Rectal smooth muscle tissue (tissue), 1 donor: ENCODE measurements at regions not wholly inside any gene's neighbourhood (a gene's known extent, or its start where the extent isn't known, plus 50 kb on each side); places are given as distances from the start of the nearest gene placed in this dataset.

Source experiments
- H3K27ac ChIP-seq: one replicate; pipeline ENCODE4 v1.7.0; 2013; ENCODE audit warnings: low read depth, low read length, inconsistent platforms
- H3K27me3 ChIP-seq: one replicate; pipeline ENCODE4 v1.7.0; 2013; ENCODE audit warnings: low read length; ENCODE audit not compliant: control insufficient read depth, insufficient read depth
- H3K36me3 ChIP-seq: one replicate; pipeline ENCODE4 v1.7.0; 2013; ENCODE audit warnings: low read length; ENCODE audit not compliant: control insufficient read depth, insufficient read depth
- H3K4me1 ChIP-seq: one replicate; pipeline ENCODE4 v1.7.0; 2013; ENCODE audit warnings: low read length; ENCODE audit not compliant: control insufficient read depth, insufficient read depth
- H3K4me3 ChIP-seq: one replicate; pipeline ENCODE4 v1.7.0; 2013; ENCODE audit warnings: low read length
- H3K9ac ChIP-seq: one replicate; pipeline ENCODE4 v1.7.0; 2013; ENCODE audit warnings: low read length

DNA sequence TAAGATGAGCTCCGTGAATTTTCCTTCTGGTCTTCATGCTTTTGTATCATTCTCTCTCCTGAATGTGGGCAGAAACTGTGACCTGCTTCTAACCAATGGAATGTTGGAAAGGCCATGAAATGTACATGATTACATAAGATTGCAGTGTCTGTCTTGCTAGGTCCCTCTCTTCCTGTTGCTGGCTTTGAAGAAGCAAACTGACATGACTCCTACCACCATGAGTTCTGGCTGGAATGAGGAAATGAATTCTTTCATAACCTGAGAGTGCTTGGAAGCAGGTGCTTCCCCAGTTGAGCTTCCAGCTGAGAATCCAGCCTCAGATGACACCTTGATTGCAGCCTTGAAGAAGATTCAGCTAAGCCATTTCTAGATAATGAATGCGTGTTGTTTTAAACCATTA, 275.0 kb upstream of the MIR17HG start:
- Histone ChIP-seq H3K4me1 (no peaks in the 10 kb centered on the region), H3K36me3 (no peaks in the 10 kb centered on the region), H3K9ac (no peak overlapping the region), H3K27me3 (no peaks in the 10 kb centered on the region), H3K27ac (no peak overlapping the region), H3K4me3 (no peak overlapping the region)

GRCh38 chr13:91074091-91074490, 273.4 kb upstream of the MIR17HG start:
- Histone ChIP-seq H3K36me3 (no peaks in the 10 kb centered on the region), H3K27ac (no peak overlapping the region), H3K27me3 (no peaks in the 10 kb centered on the region), H3K9ac (no peak overlapping the region), H3K4me3 (no peak overlapping the region), H3K4me1 (no peaks in the 10 kb centered on the region)

DNA sequence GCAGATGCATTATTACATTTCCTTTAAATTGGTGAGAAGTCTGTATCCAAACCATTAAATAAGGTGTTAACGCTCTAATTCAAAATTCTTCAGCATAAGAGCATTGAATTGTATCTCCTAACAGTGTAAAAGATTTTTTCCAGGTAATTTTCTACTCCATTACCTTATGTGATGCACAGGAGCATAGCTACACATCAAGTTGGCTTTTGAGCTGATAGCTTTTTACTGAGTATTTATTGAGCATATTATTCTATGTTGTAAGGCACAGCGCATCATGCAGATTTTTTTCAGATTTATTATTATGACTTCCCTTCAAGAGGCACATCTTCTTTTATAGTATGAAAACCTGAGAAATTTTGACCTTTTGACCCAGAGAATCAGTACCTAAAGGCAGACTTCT, 270.7 kb upstream of the MIR17HG start:
- no peak overlapping the region for H3K4me3 ChIP-seq
- H3K4me1 ChIP-seq = no peaks in the 10 kb centered on the region
- H3K9ac ChIP-seq = no peak overlapping the region
- no peaks in the 10 kb centered on the region for H3K27me3 ChIP-seq
- no peak overlapping the region for H3K27ac ChIP-seq
- H3K36me3 ChIP-seq = no peaks in the 10 kb centered on the region

DNA sequence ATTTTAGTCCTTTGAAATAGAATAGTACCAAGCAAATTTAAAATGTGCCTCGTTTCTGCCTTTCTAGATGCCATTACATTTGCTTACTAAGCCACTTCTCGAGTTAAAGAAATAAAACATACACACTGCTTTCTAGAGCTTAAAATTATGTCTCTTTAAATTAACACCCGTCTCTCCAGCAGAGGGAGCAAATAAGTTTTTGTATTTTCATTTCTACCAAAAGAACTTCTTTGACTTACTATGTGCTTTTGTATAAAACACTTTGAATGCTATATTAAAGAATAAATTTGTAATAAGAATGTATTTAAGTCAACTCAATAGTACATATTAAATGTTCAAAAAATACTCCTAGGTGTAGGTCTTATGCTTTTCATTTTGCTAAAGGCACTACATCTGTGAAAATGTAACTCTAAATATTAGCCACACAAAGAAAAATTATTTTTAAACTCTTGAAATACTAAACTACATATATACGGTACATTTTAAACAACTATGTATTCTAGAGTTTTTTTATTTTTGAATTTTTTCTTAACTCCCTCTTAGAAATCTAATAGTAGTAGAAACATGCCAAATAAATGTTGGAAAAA, 269.3 kb upstream of the MIR17HG start:
- no peaks in the 10 kb centered on the region for H3K36me3 ChIP-seq
- H3K4me1 ChIP-seq = no peaks in the 10 kb centered on the region
- no peaks in the 10 kb centered on the region for H3K27me3 ChIP-seq
- H3K27ac ChIP-seq = no peak overlapping the region
- no peak overlapping the region for H3K4me3 ChIP-seq
- no peak overlapping the region for H3K9ac ChIP-seq

DNA sequence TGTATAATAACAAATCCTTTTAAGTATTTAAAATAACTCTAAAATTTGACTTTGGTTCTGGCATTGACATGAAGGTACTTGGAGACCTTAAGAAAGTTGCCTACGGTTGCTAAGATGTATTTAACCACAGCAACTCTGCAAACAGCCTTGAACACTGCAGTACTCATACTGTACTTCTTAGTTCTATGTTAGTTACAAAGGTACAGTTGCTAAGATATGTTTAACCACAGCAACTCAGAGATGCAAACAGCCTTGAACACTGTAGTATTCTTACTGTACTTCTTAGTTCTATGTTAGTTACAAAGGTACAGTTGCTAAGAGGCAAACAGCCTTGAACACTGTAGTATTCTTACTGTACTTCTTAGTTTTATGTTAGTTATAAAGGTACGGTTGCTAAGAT, 268.3 kb upstream of the MIR17HG start:
- Histone ChIP-seq H3K27ac (no peak overlapping the region), H3K9ac (no peak overlapping the region), H3K36me3 (no peaks in the 10 kb centered on the region), H3K27me3 (no peaks in the 10 kb centered on the region), H3K4me3 (no peak overlapping the region), H3K4me1 (no peaks in the 10 kb centered on the region)

DNA sequence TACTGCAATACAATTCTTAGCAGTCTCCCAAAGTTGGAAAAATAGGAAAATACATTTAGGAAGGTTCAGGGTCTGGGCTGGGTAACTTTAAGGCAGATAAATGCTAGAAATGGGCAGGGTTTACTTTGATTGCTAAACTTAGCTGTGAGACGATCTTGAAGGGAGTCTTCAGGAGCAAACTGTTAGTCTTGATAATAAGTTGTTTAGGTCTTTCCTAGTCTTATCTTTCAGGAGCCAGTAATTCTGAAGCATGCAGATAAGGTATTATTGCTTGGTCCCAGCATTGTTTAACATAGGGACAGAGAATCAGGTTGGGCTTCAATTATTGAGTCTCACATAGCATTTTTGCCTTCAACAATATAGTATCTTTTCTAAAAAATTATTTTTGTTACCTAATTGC, 262.4 kb upstream of the MIR17HG start:
- Histone ChIP-seq H3K36me3 (no peaks in the 10 kb centered on the region), H3K9ac (no peak overlapping the region), H3K4me3 (no peak overlapping the region), H3K4me1 (no peaks in the 10 kb centered on the region), H3K27ac (no peak overlapping the region), H3K27me3 (no peaks in the 10 kb centered on the region)

GRCh38 chr13:91086936-91087716, 260.4 kb upstream of the MIR17HG start:
- no peak overlapping the region for H3K4me3 ChIP-seq
- no peak overlapping the region for H3K27ac ChIP-seq
- H3K4me1 ChIP-seq = no peaks in the 10 kb centered on the region
- no peaks in the 10 kb centered on the region for H3K27me3 ChIP-seq
- no peak overlapping the region for H3K9ac ChIP-seq
- H3K36me3 ChIP-seq = no peaks in the 10 kb centered on the region

GRCh38 chr13:91097269-91097668, 250.2 kb upstream of the MIR17HG start:
- Histone ChIP-seq H3K4me1 (no peaks in the 10 kb centered on the region), H3K9ac (no peak overlapping the region), H3K27me3 (no peaks in the 10 kb centered on the region), H3K27ac (no peak overlapping the region), H3K4me3 (no peak overlapping the region), H3K36me3 (no peaks in the 10 kb centered on the region)

DNA sequence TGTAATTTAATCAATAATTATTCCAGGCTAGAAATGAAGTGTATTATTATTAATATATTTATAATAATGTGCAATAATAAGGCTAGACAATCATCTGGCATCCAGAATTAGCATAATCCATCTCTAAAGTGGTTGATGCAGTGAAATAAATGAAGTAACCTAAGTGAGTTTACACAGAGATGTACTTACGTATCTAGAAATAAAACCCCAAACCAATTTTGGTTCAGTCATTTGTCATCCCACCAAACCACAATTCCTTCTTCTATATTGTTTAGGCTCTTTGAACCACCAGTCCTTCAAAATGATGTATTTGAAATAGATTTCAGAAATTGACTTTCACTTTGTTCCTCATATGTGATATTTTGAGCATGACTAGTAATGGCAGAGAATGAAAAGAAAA, 247.6 kb upstream of the MIR17HG start:
- H3K4me3 ChIP-seq = no peak overlapping the region
- no peak overlapping the region for H3K27ac ChIP-seq
- H3K27me3 ChIP-seq = no peaks in the 10 kb centered on the region
- H3K36me3 ChIP-seq = no peaks in the 10 kb centered on the region
- H3K4me1 ChIP-seq = no peaks in the 10 kb centered on the region
- no peak overlapping the region for H3K9ac ChIP-seq

GRCh38 chr13:91100944-91101343, 246.5 kb upstream of the MIR17HG start:
- no peak overlapping the region for H3K4me3 ChIP-seq
- H3K9ac ChIP-seq = no peak overlapping the region
- no peaks in the 10 kb centered on the region for H3K4me1 ChIP-seq
- no peaks in the 10 kb centered on the region for H3K27me3 ChIP-seq
- no peaks in the 10 kb centered on the region for H3K36me3 ChIP-seq
- no peak overlapping the region for H3K27ac ChIP-seq

DNA sequence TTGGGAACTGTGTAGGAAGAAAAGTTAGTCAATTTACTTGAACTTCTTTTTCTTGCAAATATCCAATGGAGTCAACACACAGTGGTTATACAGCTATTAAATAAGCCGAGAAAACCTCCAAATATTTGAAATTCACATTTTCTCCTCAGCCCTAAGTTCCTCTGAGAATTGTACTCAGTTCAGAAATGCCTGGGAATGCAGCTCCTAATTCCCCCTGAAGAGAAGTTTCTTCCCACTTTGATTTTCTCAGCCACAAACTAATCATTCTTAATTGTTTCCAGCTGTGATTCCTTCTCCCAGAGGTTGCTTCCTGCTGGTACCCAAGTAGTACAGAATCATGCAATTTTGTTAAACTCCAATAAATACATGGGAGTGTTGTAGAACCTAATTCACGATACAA, 246.1 kb upstream of the MIR17HG start:
- H3K9ac ChIP-seq = no peak overlapping the region
- H3K27me3 ChIP-seq = no peaks in the 10 kb centered on the region
- no peaks in the 10 kb centered on the region for H3K4me1 ChIP-seq
- no peak overlapping the region for H3K4me3 ChIP-seq
- no peak overlapping the region for H3K27ac ChIP-seq
- no peaks in the 10 kb centered on the region for H3K36me3 ChIP-seq

DNA sequence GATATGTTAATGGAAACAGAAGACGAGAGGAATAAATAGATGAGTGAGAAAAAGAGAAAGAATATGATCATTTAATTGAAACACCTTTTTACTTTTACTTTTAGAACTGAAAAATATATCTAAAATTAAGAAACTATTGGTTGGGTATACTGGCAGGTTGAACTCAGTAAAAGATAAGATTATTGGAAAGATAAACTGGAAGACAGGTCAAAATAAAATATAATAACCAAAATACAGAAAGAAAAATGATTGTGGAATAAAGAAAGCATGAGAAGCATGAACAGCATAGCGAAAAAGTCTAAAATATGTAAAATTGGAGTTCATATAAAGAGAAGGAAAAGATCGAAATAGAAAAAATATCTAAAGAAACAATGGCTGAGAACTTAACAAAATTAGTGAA, 242.2 kb upstream of the MIR17HG start:
- Histone ChIP-seq H3K4me1 (no peaks in the 10 kb centered on the region), H3K27me3 (no peaks in the 10 kb centered on the region), H3K9ac (no peak overlapping the region), H3K4me3 (no peak overlapping the region), H3K27ac (no peak overlapping the region), H3K36me3 (no peaks in the 10 kb centered on the region)

DNA sequence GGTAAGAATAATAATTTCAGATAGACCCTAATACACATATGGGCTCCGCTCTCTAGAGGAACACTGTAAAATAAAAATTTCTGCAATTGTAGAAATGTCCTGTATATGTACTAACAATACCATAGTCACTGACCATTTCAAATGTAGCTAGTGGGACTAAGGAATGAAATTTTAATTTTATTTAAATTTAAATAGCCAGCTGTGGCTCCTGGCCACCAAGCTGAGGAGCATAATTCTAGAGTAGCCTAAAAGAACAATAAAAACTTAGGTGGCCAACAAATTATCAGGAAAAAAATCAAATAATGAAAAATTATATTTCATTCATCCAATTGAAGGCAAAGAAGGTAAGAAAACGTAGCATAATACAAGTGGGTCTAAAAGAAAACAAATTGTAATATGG, 240.9 kb upstream of the MIR17HG start:
- no peak overlapping the region for H3K27ac ChIP-seq
- H3K4me1 ChIP-seq = no peaks in the 10 kb centered on the region
- no peak overlapping the region for H3K4me3 ChIP-seq
- no peak overlapping the region for H3K9ac ChIP-seq
- H3K36me3 ChIP-seq = no peaks in the 10 kb centered on the region
- H3K27me3 ChIP-seq = no peaks in the 10 kb centered on the region
